OCI-LY1 (cell line): ENCODE measurements at regions not wholly inside any gene's neighbourhood (a gene's known extent, or its start where the extent isn't known, plus 50 kb on each side); places are given as distances from the start of the nearest gene placed in this dataset.
"Not testable (repeated sequence)": the region's sequence is repeated elsewhere in the genome, so short reads cannot be mapped to it uniquely, and the experiment has no call there.

Experiments used
- H2AFZ ChIP-seq: fragments of 200-600 bp; sonication (generic), shearing (Covaris generic); 2 replicates; pipeline ENCODE4 v1.6.0; 2014; ENCODE audit warnings: antibody characterized with exemption, mild to moderate bottlenecking, low read length
- H3F3A ChIP-seq: fragments of 200-600 bp; sonication (generic), shearing (Covaris generic); 2 replicates; pipeline ENCODE4 v1.6.0; 2014; ENCODE audit warnings: mild to moderate bottlenecking, antibody characterized with exemption, low read length, moderate library complexity; ENCODE audit not compliant: insufficient read depth
- H3K27ac ChIP-seq: fragments of 200-600 bp; sonication (generic); 2 replicates; pipeline ENCODE4 v1.5.1; 2014; ENCODE audit warnings: low read length, mixed run types, mild to moderate bottlenecking, low read depth; ENCODE audit not compliant: poor library complexity, severe bottlenecking
- H3K27me3 ChIP-seq: fragments of 200-600 bp; sonication (generic); 2 replicates; pipeline ENCODE4 v1.6.0; 2014; ENCODE audit warnings: antibody characterized with exemption, mild to moderate bottlenecking, low read length, moderate library complexity; ENCODE audit not compliant: insufficient read depth
- H3K36me3 ChIP-seq: fragments of 200-600 bp; sonication (generic); 2 replicates; pipeline ENCODE4 v1.6.1; 2014; ENCODE audit warnings: mild to moderate bottlenecking, antibody characterized with exemption, low read length, moderate library complexity, mixed read lengths; ENCODE audit not compliant: insufficient read depth
- H3K4me1 ChIP-seq: fragments of 200-600 bp; sonication (generic); 2 replicates; pipeline ENCODE4 v1.5.1; 2014; ENCODE audit warnings: mild to moderate bottlenecking, low read length, moderate library complexity; ENCODE audit not compliant: insufficient read depth, severe bottlenecking
- H3K4me2 ChIP-seq: fragments of 200-600 bp; sonication (generic), shearing (Covaris generic); 2 replicates; pipeline ENCODE4 v1.6.1; 2014; ENCODE audit warnings: low read length
- H3K4me3 ChIP-seq: fragments of 200-600 bp; sonication (generic); 2 replicates; pipeline ENCODE4 v1.5.1; 2014; ENCODE audit warnings: low read length, low read depth, mild to moderate bottlenecking, mixed read lengths; ENCODE audit not compliant: poor library complexity, severe bottlenecking
- H3K79me2 ChIP-seq: fragments of 200-600 bp; shearing (Covaris generic); 2 replicates; pipeline ENCODE4 v1.6.1; 2016; ENCODE audit warnings: mixed run types, low read length, mixed read lengths; ENCODE audit not compliant: insufficient read depth
- H3K9ac ChIP-seq: fragments of 200-600 bp; sonication (generic), shearing (Covaris generic); 2 replicates; pipeline ENCODE4 v1.6.1; 2014; ENCODE audit warnings: mild to moderate bottlenecking, low read length, mixed read lengths
- H3K9me2 ChIP-seq: fragments of 200-600 bp; sonication (generic), shearing (Covaris generic); 2 replicates; pipeline ENCODE4 v1.6.1; 2014; ENCODE audit warnings: low read depth, mild to moderate bottlenecking, low read length, mixed read lengths
- H3K9me3 ChIP-seq: fragments of 200-600 bp; shearing (Covaris generic); 2 replicates; pipeline ENCODE4 v1.6.1; 2014; ENCODE audit warnings: low read length, mixed read lengths
- H4K20me1 ChIP-seq: fragments of 200-600 bp; sonication (generic), shearing (Covaris generic); 2 replicates; pipeline ENCODE4 v1.6.0; 2016; ENCODE audit warnings: mild to moderate bottlenecking, low read length; ENCODE audit not compliant: insufficient read depth
- CTCF ChIP-seq: fragments of 200-600 bp; sonication (generic), shearing (Covaris generic); IDR thresholded peaks from 2 replicates; pipeline ENCODE4 v1.5.1; 2017; ENCODE audit warnings: mild to moderate bottlenecking, antibody characterized with exemption, low read length, moderate library complexity, mixed read lengths
- EZH2 ChIP-seq: fragments of 200-600 bp; sonication (generic), shearing (Covaris generic); IDR thresholded peaks from 2 replicates; pipeline ENCODE4 v1.8.0; 2017; ENCODE audit warnings: borderline replicate concordance, mixed run types, mild to moderate bottlenecking, antibody characterized with exemption, low read length, moderate library complexity, mixed read lengths

GRCh38 chr6:14894105-14894504, 351.8 kb upstream of the JARID2 start:
- no peaks in the 10 kb centered on the region for H3K79me2 ChIP-seq
- H3K4me1 ChIP-seq, result no peaks in the 10 kb centered on the region
- H2AFZ ChIP-seq, result no peak overlapping the region
- H3K27me3 ChIP-seq, result no peaks in the 10 kb centered on the region
- H4K20me1 ChIP-seq, result no peaks in the 10 kb centered on the region
- H3K27ac ChIP-seq, result no peak overlapping the region
- H3K9ac ChIP-seq, result no peak overlapping the region
- H3F3A ChIP-seq, result no peaks in the 10 kb centered on the region
- no peak overlapping the region for H3K4me3 ChIP-seq
- no peaks in the 10 kb centered on the region for H3K9me3 ChIP-seq
- no peaks in the 10 kb centered on the region for H3K9me2 ChIP-seq
- TF ChIP-seq EZH2, result no peak
- no peak for TF ChIP-seq CTCF
- no peaks in the 10 kb centered on the region for H3K36me3 ChIP-seq
- no peak overlapping the region for H3K4me2 ChIP-seq

DNA sequence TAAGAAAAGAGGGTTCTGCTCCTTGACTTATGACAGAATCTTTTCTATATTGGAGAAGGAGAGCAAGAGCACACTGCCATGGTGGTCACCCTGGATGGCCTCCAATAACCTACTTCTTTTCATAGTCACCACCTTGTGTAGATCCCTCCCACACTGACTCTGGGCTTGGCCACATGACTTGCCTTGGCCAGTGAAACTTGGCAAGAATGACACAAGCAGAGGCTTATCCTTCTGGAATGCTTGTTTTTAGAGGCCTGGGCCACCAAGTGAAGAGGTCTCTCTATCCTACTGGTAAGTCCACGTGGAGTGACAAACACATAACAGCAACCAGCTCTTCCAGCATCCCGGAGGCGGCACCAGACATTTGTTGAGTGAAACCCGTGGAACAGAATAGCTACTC, 349.4 kb upstream of the JARID2 start:
- no peak overlapping the region for H2AFZ ChIP-seq

GRCh38 chr6:14897831-14898230, 348.0 kb upstream of the JARID2 start:
- Histone ChIP-seq H2AFZ (no peak overlapping the region), H3K9ac (no peak overlapping the region), H3F3A (no peaks in the 10 kb centered on the region), H3K36me3 (no peaks in the 10 kb centered on the region), H3K9me3 (no peaks in the 10 kb centered on the region), H3K27me3 (no peaks in the 10 kb centered on the region), H4K20me1 (no peaks in the 10 kb centered on the region), H3K4me3 (no peak overlapping the region), H3K27ac (no peak overlapping the region), H3K9me2 (no peaks in the 10 kb centered on the region), H3K79me2 (no peaks in the 10 kb centered on the region), H3K4me2 (no peak overlapping the region), H3K4me1 (no peaks in the 10 kb centered on the region)
- no peak for TF ChIP-seq EZH2
- no peak for TF ChIP-seq CTCF

More for the DNA sequence above, 349.4 kb upstream of the JARID2 start:
- no peaks in the 10 kb centered on the region for H3K9me2 ChIP-seq
- no peaks in the 10 kb centered on the region for H3K9me3 ChIP-seq
- H3K36me3 ChIP-seq, result no peaks in the 10 kb centered on the region
- no peak overlapping the region for H3K9ac ChIP-seq
- H3F3A ChIP-seq, result no peaks in the 10 kb centered on the region
- H3K79me2 ChIP-seq, result no peaks in the 10 kb centered on the region
- H3K27ac ChIP-seq, result no peak overlapping the region
- TF ChIP-seq EZH2 (no peak), CTCF (no peak)
- H3K4me1 ChIP-seq, result no peaks in the 10 kb centered on the region
- no peak overlapping the region for H3K4me3 ChIP-seq
- H4K20me1 ChIP-seq, result no peaks in the 10 kb centered on the region
- no peaks in the 10 kb centered on the region for H3K27me3 ChIP-seq
- no peak overlapping the region for H3K4me2 ChIP-seq

DNA sequence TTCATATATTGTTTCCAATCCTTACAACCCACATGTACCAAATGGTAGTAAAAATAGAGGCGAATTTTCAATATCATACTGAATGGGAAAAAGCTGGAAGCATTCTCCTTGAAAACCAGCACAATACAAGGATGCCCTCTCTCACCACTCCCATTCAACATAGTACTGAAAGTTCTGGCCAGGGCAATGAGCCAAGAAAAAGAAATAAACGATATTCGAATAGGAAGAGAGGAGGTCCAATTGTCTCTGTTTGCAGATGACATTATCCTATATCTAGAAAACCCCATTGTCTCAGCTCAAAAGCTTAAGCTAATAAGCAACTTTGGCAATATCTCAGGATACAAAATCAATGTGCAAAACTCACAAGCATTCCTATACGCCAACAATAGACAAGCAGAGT, 346.4 kb upstream of the JARID2 start:
- H3K27ac ChIP-seq, H3K79me2 ChIP-seq, H3K27me3 ChIP-seq, H3K4me2 ChIP-seq, H3K9ac ChIP-seq, H3F3A ChIP-seq, H3K4me3 ChIP-seq, H3K36me3 ChIP-seq, H3K4me1 ChIP-seq, H2AFZ ChIP-seq, H4K20me1 ChIP-seq, H3K9me3 ChIP-seq, H3K9me2 ChIP-seq: not testable (repeated sequence)
